Tibial nerve (tissue), 4 donors: ENCODE measurements at regions not wholly inside any gene's neighbourhood (a gene's known extent, or its start where the extent isn't known, plus 50 kb on each side); places are given as distances from the start of the nearest gene placed in this dataset.

ENCODE experiments used
- DNase-seq, 2 donors: peaks; one replicate each; pipeline ENCODE4 v3.0.0-alpha.2; 2019; ENCODE audit warnings: low spot score in 2 of 2
- H3K27ac ChIP-seq, 4 donors: fragments of 200-600 bp; sonication (generic) in 3 of 4; one replicate each; pipeline ENCODE4 v1.5.1; 2017 to 2019; ENCODE audit warnings: mild to moderate bottlenecking in 1 of 4
- H3K27me3 ChIP-seq, 2 donors: fragments of 200-600 bp; sonication (generic) in 1 of 2; one replicate each; pipeline versions ENCODE4 v1.5.1 to v1.6.0; 2017 to 2019
- H3K36me3 ChIP-seq, 3 donors: fragments of 200-600 bp; sonication (generic); one replicate each; pipeline ENCODE4 v1.5.1; 2018 to 2019
- H3K4me1 ChIP-seq, 4 donors: fragments of 200-600 bp; sonication (generic) in 3 of 4; one replicate each; pipeline ENCODE4 v1.5.1; 2017 to 2019
- H3K4me3 ChIP-seq, 4 donors: fragments of 200-600 bp; sonication (generic) in 3 of 4; one replicate each; pipeline ENCODE4 v1.5.1; 2017 to 2019; ENCODE audit warnings: mild to moderate bottlenecking in 1 of 4, moderate library complexity in 1 of 4
- H3K9me3 ChIP-seq, 4 donors: fragments of 200-600 bp; sonication (generic) in 3 of 4; one replicate each; pipeline ENCODE4 v1.5.1; 2017 to 2019
- CTCF ChIP-seq, 5 experiments: fragments of 200-600 bp in 3 of 5; fragments of 450-650 bp in 2 of 5; sonication (generic) in 3 of 5; IDR thresholded peaks; one replicate each; pipeline ENCODE4 v1.5.1; 2016 to 2019; ENCODE audit warnings: antibody characterized with exemption in 5 of 5, mild to moderate bottlenecking in 3 of 5, moderate library complexity in 2 of 5
- EP300 ChIP-seq, 2 donors: sonication (generic); formaldehyde crosslinking; IDR thresholded peaks; one replicate each; pipeline ENCODE4 v1.6.1; 2017; ENCODE audit warnings: antibody characterized with exemption in 2 of 2, mild to moderate bottlenecking in 1 of 2
- POLR2A ChIP-seq, 2 donors: fragments of 450-650 bp; IDR thresholded peaks; one replicate each; pipeline ENCODE4 v1.6.1; 2017; ENCODE audit warnings: antibody characterized with exemption in 2 of 2, mild to moderate bottlenecking in 2 of 2, moderate library complexity in 2 of 2
- WGBS, 2 donors: methylation state at CpG; one replicate each; pipeline ENCODE4 v1.1.5; 2018; 5-methylcytosine and 5-hydroxymethylcytosine counted together

- TF ChIP-seq EP300 (IDR thresholded peaks at IDR 0.05): no peak
- TF ChIP-seq CTCF (IDR thresholded peaks at IDR 0.05): no peak
- TF ChIP-seq POLR2A (IDR thresholded peaks at IDR 0.05): no peak
- Histone ChIP-seq H3K4me1 (no peaks in the 10 kb centered on the region), H3K27me3 (no peaks in the 10 kb centered on the region), H3K27ac (no peak overlapping the region), H3K4me3 (no peak overlapping the region), H3K36me3 (no peaks in the 10 kb centered on the region), H3K9me3 (peaks cover 0 to 2% (median 0%) of the 10 kb centered on the region in 4 donors)
- no peak for DNase-seq
- 94 to 96% methylated on average over 2 of the region's 2 CpGs for WGBS, 2 donors
These were observed 205.7 kb upstream of the RIOK2 start for GRCh38 chr5:97388794-97389193.

DNA sequence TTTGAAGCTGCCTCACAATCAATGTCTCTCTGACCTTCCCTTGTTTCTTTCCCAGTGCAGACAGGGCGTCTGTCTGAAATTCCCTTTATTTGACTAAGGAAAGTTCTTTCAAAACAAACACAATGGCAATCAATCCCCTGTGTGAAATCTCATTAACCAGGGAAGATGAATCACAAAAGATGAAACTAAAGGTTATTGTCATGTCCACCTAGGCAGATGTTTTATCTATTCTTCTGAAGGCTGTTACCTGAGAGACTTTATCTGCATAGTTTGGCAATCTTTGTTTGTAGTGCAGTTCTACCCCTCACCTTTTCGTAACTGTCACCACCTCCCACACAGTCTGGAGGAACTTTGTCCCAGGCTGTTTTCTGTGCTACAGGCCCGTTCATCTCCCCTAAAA is 217.5 kb upstream of the RIOK2 start:
- no peak for DNase-seq
- H3K27ac ChIP-seq: no peak overlapping the region
- no peaks in the 10 kb centered on the region for H3K36me3 ChIP-seq
- no peaks in the 10 kb centered on the region for H3K9me3 ChIP-seq
- no peaks in the 10 kb centered on the region for H3K4me1 ChIP-seq
- no peaks in the 10 kb centered on the region for H3K27me3 ChIP-seq
- H3K4me3 ChIP-seq: no peak overlapping the region
- TF ChIP-seq CTCF (IDR thresholded peaks at IDR 0.05) (no peak), EP300 (IDR thresholded peaks at IDR 0.05) (no peak), POLR2A (IDR thresholded peaks at IDR 0.05) (no peak)
- WGBS, 2 donors: 55 to 60% methylated on average over 3 of the region's 3 CpGs

DNA sequence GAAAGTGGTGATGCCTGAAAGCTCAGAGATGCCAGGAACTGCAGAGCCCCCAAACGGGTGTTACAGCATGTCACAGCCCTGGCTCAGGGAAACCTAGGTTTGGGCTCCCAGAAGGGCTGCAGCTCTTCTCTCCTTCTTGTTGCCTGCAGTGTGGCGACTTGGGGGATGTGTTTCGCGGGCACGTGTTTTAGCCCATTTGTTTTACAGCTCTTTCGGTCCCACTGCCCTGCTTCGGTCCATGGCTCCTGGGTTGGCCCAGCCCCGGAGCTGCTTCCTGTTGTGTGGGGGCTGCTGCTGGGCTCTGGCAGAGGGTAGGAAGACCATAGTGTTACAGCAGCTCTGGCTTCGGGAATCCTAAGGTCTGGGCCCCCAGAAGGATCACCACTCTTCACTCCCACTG is 222.9 kb upstream of the RIOK2 start:
- H3K9me3 ChIP-seq: peaks cover 0 to 14% (median 0%) of the 10 kb centered on the region in 4 donors
- H3K27me3 ChIP-seq: no peaks in the 10 kb centered on the region
- no peaks in the 10 kb centered on the region for H3K4me1 ChIP-seq
- H3K36me3 ChIP-seq: no peaks in the 10 kb centered on the region
- H3K4me3 ChIP-seq: no peak overlapping the region
- DNase-seq: no peak
- WGBS, 2 donors: 92 to 93% methylated on average over 9 of the region's 9 CpGs
- no peak for TF ChIP-seq POLR2A (IDR thresholded peaks at IDR 0.05)
- no peak for TF ChIP-seq CTCF (IDR thresholded peaks at IDR 0.05)
- no peak for TF ChIP-seq EP300 (IDR thresholded peaks at IDR 0.05)
- no peak overlapping the region for H3K27ac ChIP-seq

DNA sequence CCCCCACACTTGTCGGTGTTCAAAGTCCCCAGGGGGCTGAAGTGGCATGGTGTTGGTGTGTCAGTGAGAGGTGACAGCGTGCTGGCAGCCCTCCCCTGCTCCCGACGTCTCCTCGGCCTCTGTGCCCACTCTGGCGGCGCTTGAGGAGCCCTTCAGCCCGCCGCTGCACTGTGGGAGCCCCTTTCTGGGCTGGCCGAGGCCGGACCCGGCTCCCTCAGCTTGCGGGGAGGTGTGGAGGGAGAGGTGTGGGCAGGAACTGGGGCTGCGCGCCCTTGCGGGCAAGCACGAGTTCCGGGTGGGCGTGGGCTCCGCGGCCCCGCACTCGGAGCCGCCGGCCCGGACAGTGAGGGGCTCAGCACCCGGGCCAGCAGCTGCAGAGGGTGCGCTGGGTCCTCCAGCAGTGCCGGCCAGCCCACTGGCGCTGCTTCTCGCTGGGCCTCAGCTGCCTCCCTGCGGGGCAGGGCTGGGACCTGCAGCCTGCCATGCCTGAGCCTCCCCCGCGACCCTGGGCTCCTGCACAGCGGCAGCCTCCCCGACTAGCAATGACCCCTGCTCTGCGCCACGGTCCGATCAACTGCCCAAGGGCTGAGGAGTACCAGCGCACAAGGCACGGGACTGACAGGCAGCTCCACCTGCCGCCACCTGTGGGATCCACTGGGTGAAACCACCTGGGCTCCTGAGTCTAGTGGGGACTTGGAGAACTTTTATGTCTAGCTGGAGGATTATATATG is 224.1 kb upstream of the RIOK2 start:
- 95 to 97% methylated on average over 15 to 35 of the region's 42 CpGs for WGBS, 2 donors
- TF ChIP-seq CTCF (IDR thresholded peaks at IDR 0.05): no peak
- TF ChIP-seq POLR2A (IDR thresholded peaks at IDR 0.05): no peak
- TF ChIP-seq EP300 (IDR thresholded peaks at IDR 0.05): no peak
- H3K27ac ChIP-seq: no peak overlapping the region
- H3K27me3 ChIP-seq: no peaks in the 10 kb centered on the region
- H3K36me3 ChIP-seq: no peaks in the 10 kb centered on the region
- H3K4me1 ChIP-seq: no peaks in the 10 kb centered on the region
- H3K9me3 ChIP-seq: peaks cover 0 to 14% (median 0%) of the 10 kb centered on the region in 4 donors
- no peak for DNase-seq
- H3K4me3 ChIP-seq: no peak overlapping the region

- Histone ChIP-seq H3K9me3 (peaks cover 0 to 14% (median 0%) of the 10 kb centered on the region in 4 donors), H3K36me3 (no peaks in the 10 kb centered on the region), H3K4me3 (no peak overlapping the region), H3K4me1 (no peaks in the 10 kb centered on the region), H3K27ac (no peak overlapping the region), H3K27me3 (no peaks in the 10 kb centered on the region)
- WGBS, 2 donors: 83 to 91% methylated on average over 9 of the region's 9 CpGs
- no peak for DNase-seq
- TF ChIP-seq POLR2A (IDR thresholded peaks at IDR 0.05): no peak
- TF ChIP-seq EP300 (IDR thresholded peaks at IDR 0.05): no peak
- no peak for TF ChIP-seq CTCF (IDR thresholded peaks at IDR 0.05)
These were observed 225.3 kb upstream of the RIOK2 start for GRCh38 chr5:97408331-97408730.
